ENCODE measurements at regions not wholly inside any gene's neighbourhood (a gene's known extent, or its start where the extent isn't known, plus 50 kb on each side); places are given as distances from the start of the nearest gene placed in this dataset.

DNA sequence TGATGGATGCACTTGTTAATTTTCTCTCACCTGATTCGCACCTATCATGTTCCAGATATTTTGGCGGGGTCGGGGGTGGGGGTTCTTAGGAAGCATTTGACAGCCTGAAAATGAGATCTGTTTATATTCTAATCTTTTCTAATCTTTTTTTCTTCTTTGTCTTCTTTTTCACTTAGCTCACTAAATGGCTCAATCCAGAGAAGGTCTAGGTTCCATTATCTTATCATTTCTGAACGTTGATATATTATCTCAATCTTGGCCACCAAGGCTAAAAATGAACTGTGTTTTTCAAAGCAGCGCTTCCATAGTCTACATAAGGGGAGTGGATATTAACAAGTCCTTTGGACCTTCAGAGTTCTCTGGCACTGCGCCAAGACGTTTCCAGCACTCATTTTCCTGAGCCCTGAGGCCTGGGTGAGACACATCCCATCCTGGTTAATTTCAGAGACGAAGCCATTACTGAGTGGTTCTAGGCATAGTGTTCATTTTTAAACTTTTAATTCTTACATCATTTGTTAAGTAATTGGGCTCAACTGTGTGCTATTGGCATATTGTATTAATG lies 229.0 kb downstream of the SOX11 start:
- no peak for DNase-seq

DNA sequence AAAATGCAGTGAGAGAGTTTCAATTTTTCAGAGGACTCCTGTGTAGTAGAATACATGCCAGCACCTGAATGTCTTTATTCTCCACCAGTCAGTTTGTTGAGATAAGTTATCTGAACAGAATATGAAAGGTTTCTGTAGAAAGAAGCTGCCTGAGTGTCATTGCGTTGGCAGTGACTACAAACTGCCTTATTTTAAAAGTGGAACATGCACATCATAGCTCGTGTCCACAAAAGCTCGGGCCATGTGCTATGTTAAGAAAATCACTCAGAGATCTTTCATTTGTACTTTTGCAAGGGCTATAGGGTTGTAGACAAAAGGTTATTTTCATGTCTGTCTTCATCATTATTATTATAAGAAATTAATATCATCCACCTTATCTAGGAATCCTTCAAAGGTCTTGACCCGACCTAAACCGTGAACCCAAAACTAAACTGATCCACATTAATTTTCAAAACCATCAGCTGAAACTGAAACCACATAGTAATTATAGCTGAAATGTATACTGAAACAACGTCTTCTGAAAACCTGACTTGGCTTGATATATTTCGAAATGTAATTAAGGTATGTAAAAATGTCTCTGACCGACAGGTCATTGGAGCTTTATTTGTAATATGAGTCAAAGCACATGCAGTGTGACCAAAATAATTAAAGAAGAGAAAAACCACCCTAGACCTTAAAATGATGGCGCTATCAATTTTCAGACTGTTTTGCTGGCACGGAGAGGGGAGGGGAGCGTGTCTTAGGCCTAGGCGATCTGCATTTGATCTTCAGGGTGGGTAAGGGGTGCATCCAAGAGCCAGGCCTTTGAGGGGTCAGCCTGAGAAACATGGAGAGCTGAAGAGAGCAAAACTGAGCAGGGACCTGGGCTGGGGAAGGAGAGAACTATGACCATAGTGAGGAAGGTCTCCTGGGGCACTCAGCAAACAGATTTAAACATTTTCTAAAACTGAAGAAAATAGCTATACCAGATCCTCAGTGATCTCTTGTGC lies 232.1 kb downstream of the SOX11 start:
- no peak for DNase-seq

DNA sequence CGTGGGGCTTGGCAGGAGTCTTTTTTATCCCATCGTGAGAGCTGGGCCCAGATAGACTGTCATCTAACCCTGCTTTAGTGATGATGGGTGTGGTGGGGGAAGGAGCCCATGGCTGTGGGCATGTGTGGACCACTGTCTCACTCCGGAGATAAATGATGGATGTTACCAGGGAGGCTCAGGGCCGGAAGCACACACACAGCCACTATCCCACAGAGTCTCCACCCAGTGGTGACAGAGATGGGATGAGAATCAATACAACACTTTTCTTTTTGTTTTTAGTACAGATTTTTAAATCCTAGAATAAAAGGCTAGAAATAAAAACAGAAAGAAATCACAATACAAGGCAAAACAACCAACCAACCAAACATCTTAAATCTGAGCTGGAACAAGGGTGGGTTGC lies 233.4 kb downstream of the SOX11 start:
- no peak for DNase-seq

DNA sequence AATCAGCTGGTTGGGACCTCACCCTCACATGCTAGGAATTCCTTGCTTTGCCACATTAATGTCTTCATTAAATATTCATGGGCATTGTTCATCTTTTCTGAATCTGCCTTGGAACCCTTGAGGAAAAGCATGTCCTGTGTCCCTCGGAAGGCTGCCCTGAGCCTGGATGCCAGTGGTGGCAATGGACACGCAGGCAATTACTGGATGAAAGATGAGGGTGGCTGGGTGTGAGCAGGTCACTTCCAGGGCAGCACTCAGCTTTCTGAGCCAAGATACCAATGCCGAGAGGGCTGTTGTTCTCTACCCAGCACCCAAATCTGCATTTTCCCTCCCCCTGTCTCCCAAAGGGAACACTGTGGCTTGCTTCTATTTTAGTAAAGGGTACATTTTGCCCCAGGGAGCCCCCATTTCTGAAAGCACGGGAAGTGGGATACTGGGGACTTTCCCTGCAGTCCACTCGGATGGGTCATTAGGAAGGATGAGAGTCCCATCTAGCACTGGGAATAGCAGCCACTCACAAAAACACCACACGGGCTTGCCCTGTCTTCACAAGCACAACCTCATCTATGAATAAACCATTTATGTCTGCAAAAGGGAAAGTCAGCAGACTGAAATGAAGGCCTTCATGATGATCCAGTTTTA lies 234.8 kb downstream of the SOX11 start:
- DNase-seq = no peak

DNA sequence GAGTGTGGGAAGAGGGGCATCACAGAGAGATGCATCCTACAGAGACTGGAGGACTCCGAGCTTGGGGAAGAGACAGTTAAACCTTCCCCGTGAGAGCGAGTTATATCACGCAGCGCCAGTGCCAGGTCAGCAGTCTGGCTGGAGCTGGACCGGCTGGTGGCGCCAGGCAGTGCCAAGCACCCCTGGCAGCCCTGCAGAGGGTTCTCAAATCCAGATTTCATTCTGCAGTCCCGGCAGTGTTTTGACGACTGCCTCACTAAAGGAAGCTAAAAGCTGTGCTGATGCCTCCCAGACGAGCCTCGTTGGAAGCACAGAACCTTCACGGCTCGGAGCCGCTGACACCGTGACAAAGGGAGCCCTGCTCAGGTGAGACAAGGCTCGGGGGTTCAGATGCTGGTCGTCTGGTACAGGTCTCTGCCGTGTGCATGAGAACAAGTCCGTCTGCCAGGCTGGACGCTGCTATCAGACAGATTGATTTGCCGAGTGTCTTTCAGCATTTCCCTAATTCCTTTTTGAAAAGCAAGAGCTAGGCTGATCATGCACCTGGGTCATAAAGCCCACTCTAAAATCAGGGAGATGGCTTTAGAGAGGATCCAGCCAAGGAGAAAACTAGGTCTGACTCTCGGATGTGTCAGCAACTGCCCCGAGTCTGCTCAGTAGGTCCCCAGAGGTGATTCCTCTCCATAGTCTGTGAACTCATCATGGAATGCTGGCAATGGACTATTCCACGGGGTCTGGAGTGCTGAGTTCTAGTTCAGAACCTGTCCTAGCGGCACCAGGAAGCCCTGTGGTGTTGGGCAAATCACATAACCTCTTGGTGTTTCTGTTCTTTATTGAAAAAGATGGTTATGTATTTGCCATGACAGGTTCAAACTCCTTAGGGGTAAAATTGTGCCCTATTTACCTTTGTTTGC lies 240.6 kb downstream of the SOX11 start:
- DNase-seq = no peak

DNA sequence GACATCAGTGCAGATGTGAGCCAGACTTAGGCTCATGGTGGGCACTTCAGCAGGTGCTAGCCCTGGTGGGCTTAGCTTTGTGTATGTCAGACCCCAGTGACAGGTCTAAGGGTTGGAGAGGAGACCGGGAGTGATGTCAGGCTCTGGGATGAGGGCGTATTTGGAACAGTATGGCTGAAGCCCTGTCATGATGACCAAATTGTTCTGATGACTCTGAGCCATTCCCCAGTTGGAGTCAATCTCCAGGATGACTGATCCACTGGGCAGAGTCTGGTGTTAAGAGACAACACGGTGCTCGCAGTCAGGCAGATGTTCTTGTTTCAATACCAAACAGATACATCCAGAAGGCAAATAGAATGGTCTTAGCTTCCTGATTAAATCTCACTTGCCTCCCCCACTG lies 241.5 kb downstream of the SOX11 start:
- no peak for DNase-seq

DNA sequence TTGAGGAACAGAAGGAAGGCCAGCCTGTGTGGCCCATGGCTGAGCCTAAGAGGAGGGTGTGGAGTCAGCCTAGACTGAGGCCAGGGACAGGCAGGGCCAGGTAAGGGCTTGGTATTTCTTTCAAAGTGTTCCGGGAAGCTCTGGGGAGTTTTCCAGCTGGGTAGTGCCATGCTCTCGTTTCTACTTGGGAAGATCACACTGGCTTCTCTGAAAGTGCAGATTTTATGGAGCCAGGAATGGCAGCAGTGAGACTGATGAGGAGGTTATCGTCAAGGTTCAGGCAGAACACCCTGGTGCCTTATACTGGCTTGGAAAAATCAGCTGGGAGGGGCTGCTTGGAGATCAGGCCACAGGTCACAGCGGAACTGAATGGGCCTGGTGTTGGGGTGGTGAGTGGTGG lies 245.1 kb downstream of the SOX11 start:
- no peak for DNase-seq

DNA sequence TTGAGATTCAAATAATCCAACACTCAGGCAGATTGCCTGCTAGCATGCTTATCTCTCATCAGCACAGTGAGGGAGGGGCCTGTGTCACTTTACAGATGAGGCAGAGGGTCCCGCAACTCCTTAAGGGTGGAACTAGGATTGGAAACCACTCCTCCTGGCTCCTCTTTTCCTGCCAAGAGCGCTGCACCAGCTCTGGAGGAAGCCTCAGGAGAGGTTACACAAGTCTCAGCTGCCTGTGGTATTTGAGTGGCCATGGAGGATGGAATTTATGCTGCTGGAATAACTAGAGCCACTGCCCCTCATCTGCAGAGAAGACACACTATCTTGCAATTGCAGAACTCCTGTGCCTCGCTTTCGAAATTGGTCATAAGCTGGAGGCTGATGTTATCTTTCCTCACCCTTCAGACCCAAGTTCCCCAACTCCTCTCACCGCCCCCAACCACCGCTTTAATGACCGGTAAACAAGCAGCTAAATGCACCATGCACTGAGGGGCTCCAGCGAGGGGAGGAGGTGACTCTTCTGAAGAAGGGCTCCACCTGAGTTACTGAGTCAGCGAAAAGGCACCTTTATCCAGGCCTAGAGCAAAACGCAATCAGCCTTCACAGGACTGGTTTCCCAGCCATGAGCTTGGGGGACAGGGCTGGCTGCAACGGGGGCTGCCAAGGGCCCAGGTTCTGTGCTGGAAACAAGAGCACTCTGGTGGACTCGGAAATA lies 245.8 kb downstream of the SOX11 start:
- no peak for DNase-seq

DNA sequence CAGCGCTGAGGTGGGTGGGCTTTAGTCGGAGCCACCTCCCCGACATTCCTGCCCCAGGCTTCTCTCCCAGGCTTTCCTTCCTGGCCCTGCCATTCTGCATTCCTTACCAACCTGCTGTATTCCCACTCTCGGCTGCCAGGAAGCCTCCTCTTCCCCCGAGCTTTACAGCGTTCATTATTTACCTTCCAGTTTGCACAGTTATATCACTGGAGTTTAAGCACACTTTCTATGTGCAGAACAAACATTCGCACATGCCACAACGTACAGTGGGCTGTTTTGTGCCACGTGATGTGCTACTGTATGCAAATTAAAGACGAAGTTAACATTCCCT lies 246.3 kb downstream of the SOX11 start:
- DNase-seq = no peak

DNA sequence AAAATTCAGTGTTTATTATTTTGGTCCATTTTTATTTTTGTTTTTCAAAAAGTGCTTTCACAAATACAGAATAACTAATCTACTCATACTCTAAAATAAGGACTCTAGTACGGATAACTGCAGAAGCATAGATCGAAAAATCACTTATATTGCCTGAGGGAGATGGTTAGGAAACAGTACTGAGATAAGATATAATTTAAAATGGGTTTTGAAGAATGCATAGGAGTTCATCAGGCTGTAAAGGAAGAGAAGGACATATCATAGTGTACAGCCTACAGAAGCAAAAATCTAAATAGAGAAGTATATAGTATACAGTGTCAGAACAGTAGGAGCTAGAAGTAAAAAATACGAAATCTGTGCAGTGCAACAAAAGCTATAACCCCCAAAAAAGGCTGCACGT lies 247.4 kb downstream of the SOX11 start:
- no peak for DNase-seq

DNA sequence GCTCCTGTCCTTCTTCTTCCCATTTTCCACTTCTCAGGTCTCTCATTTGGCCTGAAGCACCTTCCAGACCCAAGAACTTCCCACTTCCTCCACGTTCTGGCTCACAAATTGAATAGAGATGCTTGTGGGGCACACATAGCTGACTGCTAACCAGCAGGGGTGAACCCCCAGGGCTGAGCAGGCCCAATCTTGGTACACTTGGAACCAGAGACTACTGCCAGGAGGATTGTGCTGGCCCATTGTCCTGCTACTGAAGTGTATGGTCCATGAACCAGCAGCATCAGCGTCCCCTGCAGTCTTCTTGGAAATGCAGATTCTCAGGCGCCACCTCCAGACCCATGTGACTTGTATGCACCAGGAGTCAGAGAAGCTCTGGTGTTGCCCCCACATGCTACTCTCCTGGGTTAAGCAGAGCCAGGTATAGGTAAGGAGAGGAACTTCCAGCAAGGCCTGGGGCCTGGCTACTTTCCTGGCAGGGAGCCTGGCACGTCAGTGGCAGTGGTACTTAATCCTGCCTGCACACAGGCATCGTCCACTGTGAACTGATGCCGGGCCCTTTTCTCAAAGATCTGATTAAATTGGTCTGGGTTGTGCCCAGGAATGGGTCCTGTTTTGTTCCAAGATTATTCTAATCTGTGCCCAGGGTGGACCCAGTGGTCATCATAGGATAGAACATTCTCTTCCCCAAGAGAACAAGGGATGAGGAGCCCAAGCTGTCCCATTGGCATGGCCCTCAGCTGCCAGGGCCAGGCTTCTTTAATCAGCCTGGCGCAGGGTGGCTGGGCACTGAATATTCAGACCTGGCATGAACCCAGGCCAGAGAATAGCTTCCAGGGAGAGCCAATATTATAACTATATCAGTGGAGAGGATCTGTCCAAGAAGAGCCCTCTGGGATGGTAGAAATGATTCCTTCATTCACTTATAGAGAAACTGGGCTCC lies 248.7 kb downstream of the SOX11 start:
- DNase-seq = no peak

DNA sequence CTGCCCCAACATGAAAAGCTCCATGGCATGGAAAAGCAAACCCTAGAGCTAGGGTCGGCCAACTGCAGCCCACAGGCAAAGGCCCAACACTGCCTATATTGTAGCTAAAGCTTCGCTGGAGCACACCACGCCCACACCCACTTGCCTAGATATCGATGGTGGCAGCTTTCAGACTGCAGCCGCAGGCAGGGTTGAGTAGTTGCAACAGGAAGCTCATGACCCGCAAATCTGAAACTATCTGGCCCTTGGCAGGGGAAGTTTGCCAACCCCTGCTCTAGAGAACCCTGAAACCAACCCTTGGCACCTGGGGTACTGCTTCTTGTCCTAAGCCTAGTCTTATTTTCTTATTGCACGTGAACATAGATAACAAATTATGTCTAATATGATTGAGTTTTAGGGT lies 250.0 kb downstream of the SOX11 start:
- DNase-seq = no peak

DNA sequence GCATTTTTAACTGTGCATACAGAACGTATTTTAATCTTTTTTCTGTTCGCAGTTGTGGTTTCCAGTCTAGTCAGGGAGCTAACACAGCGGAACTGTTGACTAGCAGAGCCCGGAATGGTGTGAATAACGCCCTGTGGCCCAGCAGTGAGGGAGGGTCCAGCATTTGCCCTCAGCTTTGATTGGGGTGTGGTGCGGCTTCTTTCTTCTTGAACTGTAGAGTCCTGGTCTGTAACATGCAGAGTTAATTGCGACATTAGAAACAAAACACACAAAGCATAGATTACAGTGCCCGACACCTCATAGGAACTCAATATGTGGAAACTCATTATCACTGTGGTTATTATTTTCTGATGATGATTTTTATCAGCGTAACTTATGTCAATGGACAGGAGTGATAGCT lies 253.6 kb downstream of the SOX11 start:
- DNase-seq = no peak

DNA sequence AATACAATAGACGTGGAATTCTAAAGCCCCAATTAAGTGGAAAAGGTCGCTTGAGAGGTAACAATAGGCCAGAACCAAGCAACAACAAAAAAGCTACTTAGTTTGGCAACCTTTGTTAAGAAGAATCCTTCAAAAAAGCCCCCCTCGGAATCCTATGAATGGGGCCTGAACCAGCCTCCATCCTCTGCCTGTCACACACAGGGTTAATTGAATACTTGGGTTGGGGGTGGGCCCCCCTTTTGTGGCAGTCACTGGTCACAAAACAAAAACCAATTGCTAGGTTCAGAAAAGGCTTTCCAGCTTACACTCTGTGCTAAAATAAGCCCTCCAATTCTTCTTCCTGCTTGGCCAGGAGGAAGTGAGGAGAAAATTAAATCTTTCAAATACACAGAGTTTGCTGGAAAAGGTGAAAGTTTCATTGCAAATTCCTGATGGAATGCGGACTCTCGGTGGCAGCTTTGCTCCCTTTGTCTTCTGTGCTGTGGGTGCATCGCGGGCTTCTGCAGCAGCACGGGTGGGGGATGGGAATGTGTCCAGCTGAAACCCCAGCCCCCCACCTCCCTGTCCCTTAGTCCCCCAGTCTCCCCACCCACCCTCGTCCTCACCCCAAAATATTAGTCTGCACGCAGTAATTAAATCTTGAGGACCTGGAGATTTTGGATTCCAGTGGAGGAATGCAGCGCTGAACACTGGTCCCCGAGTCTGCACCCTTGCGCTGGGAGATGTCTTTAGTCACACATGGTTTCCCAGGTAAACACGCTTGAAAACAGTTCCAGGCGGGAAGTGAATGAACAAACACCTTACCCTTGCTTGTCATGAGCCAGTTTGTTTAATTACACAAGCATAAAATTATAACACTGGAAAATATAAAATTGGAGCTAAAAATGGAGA lies 254.3 kb downstream of the SOX11 start:
- no peak for DNase-seq

DNA sequence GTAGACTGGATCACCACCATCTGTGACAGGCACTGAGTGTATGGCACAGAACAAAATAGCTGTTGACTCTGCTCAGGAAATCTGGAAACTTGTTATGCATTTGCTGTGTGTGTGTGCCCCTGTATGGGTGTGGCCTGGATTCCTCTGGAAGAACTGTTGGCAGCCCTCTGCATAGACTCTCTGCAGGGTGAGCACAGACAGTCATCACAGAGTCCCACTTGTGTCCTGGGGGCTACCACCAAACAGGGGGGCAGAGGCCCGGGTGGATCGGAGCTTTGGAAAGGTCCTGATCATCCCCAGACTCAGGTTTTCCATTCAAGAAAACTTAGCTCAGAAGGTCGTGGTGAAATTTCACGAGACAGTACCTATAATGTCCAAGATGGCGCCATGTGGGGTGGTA lies 258.6 kb downstream of the SOX11 start:
- DNase-seq = no peak

DNA sequence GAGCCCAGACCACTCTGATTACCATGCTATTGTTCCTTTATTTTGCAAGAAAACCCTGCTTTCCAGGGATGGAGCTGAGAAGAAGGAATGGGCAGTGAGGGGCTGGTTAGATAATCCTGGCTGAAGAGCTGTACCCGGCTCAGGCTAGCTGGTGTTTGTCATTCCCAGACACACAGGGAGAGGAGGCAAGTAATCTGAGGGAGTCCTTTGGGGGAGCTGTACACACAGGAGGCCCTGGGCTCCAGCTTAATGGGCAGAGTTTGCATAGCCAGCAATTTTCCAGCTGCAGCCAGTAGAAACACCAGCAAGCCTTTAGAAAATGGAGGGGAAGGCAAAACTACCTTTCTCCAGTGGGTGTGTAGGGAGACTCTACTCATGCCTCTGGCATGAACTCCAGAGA lies 259.3 kb downstream of the SOX11 start:
- DNase-seq = no peak

DNA sequence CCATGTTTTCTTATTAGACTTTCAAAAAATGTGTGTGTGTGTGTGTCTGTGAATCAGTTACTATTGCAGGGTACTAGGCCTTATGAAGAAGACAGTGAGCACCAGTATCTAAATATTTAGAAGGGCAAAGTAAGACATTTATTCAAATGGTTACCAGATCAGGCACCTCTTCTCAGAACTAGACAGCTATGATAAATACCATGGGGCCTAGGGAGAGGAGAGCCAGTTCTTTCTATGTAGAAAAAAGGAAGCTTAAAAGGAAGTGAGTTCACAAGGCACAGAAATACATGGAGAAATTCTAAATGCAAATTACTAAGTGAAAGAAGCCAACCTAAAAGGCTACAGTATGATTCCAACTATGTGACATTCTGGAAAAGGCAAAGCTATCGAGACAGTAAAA lies 261.3 kb downstream of the SOX11 start:
- DNase-seq = no peak

DNA sequence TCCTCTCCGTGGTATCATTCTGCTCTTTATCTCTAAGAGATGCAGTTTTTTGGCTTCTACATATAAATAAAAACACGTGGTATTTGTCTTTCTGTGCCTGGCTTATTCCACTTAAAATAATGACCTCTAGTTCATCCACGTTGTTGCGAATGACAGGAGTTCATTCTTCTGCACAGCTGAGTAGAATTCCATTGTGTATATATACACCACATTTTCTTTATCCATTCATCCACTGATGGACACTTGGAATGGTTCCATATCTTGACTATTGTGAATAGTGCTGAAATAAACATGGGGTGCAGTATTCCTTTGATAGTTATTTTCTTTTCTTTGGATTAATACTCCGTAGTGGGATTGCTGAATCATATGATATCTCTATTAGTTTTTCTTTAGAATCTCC lies 262.3 kb downstream of the SOX11 start:
- no peak for DNase-seq

DNA sequence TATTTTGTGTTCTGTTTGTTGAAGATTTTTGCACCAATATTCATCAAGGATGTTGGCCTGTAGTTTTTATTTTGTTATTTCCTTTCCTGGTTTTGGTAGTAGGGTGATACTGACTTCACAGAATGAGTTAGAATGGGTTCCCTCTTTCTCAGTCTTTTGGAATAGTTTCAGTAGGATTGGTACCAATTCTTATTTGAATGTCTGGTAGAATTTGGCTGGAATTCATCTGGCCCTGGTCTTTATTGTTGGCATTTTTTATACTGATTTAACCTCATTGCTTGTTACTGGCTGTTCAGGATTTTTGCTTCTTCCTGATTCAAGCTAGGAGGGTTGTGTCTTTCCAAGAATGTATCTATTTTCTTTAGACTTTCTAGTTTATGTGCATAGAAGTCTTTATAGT lies 263.7 kb downstream of the SOX11 start:
- no peak for DNase-seq

All from EL (cell line).